Activated B cell treated with CpG ODN at 0.5 μM for 24 hours (primary cell): ENCODE measurements at regions not wholly inside any gene's neighbourhood (a gene's known extent, or its start where the extent isn't known, plus 50 kb on each side); places are given as distances from the start of the nearest gene placed in this dataset.

Source experiments
- ATAC-seq: fragments of 200-7000 bp; cut with Tn5 transposase; one replicate; pipeline ENCODE4 v1.10.0; 2021; ENCODE audit warnings: low read depth, mild to moderate bottlenecking, moderate library complexity
- CTCF ChIA-PET: fragments of 350-600 bp; sonication (Branson Sonifier 250); formaldehyde crosslinking; loops from one replicate; lab custom pipeline; 2021; ENCODE audit warnings: antibody characterized with exemption; lab: Charles Lee
- POLR2A ChIA-PET: fragments of 350-600 bp; sonication (Branson Sonifier 250); formaldehyde crosslinking; loops from one replicate; lab custom pipeline; 2021; ENCODE audit warnings: antibody characterized with exemption; lab: Charles Lee
- DNase-seq: peaks from one replicate; pipeline ENCODE4 v3.0.0; 2022
- H3K27ac Mint-ChIP-seq: one replicate; pipeline ENCODE4 v1.8.0; 2020; ENCODE audit warnings: mixed read lengths
- H3K27me3 Mint-ChIP-seq: one replicate; pipeline ENCODE4 v1.8.0; 2021; ENCODE audit warnings: mixed read lengths
- H3K36me3 Mint-ChIP-seq: one replicate; pipeline ENCODE4 v1.8.0; 2021; ENCODE audit warnings: low read depth, mixed read lengths
- H3K4me1 Mint-ChIP-seq: one replicate; pipeline ENCODE4 v1.8.0; 2021; ENCODE audit warnings: mixed read lengths
- H3K4me3 Mint-ChIP-seq: one replicate; pipeline ENCODE4 v1.8.0; 2020; ENCODE audit warnings: mild to moderate bottlenecking, mixed read lengths
- H3K9me3 Mint-ChIP-seq: one replicate; pipeline ENCODE4 v1.8.0; 2020; ENCODE audit warnings: mixed read lengths
- CTCF ChIP-seq: fragments of 200-600 bp; IDR thresholded peaks from one replicate; pipeline ENCODE4 v1.8.0; 2022; ENCODE audit warnings: antibody characterized with exemption, mild to moderate bottlenecking
- intact Hi-C: fragments of 100-400 bp; cut with micrococcal nuclease; formaldehyde crosslinking; loops from one replicate; pipeline ENCODE4 v1.15.1; 2024

- H3K27me3 Mint-ChIP-seq: peaks cover 55% of the 10 kb centered on the region
- no peak overlapping the region for H3K27ac Mint-ChIP-seq
- H3K36me3 Mint-ChIP-seq: no peaks in the 10 kb centered on the region
- CTCF ChIA-PET: no interaction called here
- no peaks in the 10 kb centered on the region for H3K9me3 Mint-ChIP-seq
- no peaks in the 10 kb centered on the region for H3K4me1 Mint-ChIP-seq
- ATAC-seq: no peak
- POLR2A ChIA-PET: no interaction called here
- no peak for TF ChIP-seq CTCF
- no peak for DNase-seq
- intact Hi-C loops: no loop called here
- H3K4me3 Mint-ChIP-seq: no peak overlapping the region
Measured at GRCh38 chr7:28314841-28315240, 97.5 kb upstream of the CREB5 start.

- DNase-seq: no peak
- CTCF ChIA-PET: no interaction called here
- H3K4me1 Mint-ChIP-seq: no peaks in the 10 kb centered on the region
- no peak overlapping the region for H3K4me3 Mint-ChIP-seq
- no peak for ATAC-seq
- H3K9me3 Mint-ChIP-seq: no peaks in the 10 kb centered on the region
- no peak overlapping the region for H3K27ac Mint-ChIP-seq
- POLR2A ChIA-PET: no interaction called here
- H3K36me3 Mint-ChIP-seq: no peaks in the 10 kb centered on the region
- H3K27me3 Mint-ChIP-seq: peaks cover 47% of the 10 kb centered on the region
- intact Hi-C loops: no loop called here
- no peak for TF ChIP-seq CTCF
Measured at GRCh38 chr7:28315565-28316410, 96.5 kb upstream of the CREB5 start.

- Mint-ChIP-seq H3K4me3 (no peak overlapping the region), H3K27ac (no peak overlapping the region), H3K4me1 (no peaks in the 10 kb centered on the region), H3K36me3 (no peaks in the 10 kb centered on the region), H3K9me3 (no peaks in the 10 kb centered on the region), H3K27me3 (peaks cover 47% of the 10 kb centered on the region)
- DNase-seq (no peak), ATAC-seq (no peak)
- CTCF ChIA-PET: no interaction called here
- TF ChIP-seq CTCF: no peak
- POLR2A ChIA-PET: no interaction called here
- intact Hi-C loops: no loop called here
Measured at GRCh38 chr7:28316489-28316888, 95.8 kb upstream of the CREB5 start.

GRCh38 chr7:28318101-28318762 lies 94.1 kb upstream of the CREB5 start:
- DNase-seq (no peak), ATAC-seq (no peak)
- Mint-ChIP-seq H3K36me3 (no peaks in the 10 kb centered on the region), H3K4me3 (no peak overlapping the region), H3K4me1 (no peaks in the 10 kb centered on the region), H3K27me3 (peaks cover 35% of the 10 kb centered on the region), H3K27ac (no peak overlapping the region), H3K9me3 (no peaks in the 10 kb centered on the region)
- CTCF ChIA-PET: no interaction called here
- POLR2A ChIA-PET: no interaction called here
- intact Hi-C loops: no loop called here
- TF ChIP-seq CTCF: no peak

GRCh38 chr7:28323833-28324232 lies 88.5 kb upstream of the CREB5 start:
- CTCF ChIA-PET: no interaction called here
- H3K4me3 Mint-ChIP-seq: no peak overlapping the region
- intact Hi-C loops: no loop called here

More at GRCh38 chr7:28323833-28324232, 88.5 kb upstream of the CREB5 start:
- TF ChIP-seq CTCF: no peak
- Mint-ChIP-seq H3K36me3 (no peaks in the 10 kb centered on the region), H3K9me3 (no peaks in the 10 kb centered on the region), H3K4me1 (no peaks in the 10 kb centered on the region), H3K27ac (no peak overlapping the region), H3K27me3 (peaks cover 4% of the 10 kb centered on the region)
- ATAC-seq (no peak), DNase-seq (no peak)
- POLR2A ChIA-PET: no interaction called here
